HG03432 (cell line): ENCODE measurements at regions not wholly inside any gene's neighbourhood (a gene's known extent, or its start where the extent isn't known, plus 50 kb on each side); places are given as distances from the start of the nearest gene placed in this dataset.

Experiments
- ATAC-seq: cut with Tn5 transposase; IDR thresholded peaks from one replicate; pipeline ENCODE4 v1.9.1; 2021; ENCODE audit warnings: mild to moderate bottlenecking, moderate library complexity; ENCODE audit not compliant: unreplicated experiment

DNA sequence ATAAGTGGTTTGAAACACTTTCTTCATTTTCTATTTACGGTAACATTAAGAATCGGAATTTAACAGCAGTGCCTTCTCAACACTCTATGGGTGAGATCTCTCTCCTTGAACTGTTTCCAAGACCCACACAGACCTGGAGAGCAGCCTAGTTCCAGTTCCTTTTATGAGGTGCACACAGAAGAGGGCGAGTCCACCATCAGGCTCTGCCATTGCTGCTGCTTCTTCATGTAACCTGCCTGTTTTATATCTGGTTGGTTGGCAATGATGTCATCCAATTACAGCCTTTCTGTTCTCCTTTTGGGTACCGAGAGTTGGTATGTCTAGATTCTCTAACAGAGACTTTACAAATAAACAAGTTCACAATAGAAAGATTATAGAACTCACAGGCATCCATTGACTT, 225.7 kb downstream of the UTP18 start:
- ATAC-seq = no peak

DNA sequence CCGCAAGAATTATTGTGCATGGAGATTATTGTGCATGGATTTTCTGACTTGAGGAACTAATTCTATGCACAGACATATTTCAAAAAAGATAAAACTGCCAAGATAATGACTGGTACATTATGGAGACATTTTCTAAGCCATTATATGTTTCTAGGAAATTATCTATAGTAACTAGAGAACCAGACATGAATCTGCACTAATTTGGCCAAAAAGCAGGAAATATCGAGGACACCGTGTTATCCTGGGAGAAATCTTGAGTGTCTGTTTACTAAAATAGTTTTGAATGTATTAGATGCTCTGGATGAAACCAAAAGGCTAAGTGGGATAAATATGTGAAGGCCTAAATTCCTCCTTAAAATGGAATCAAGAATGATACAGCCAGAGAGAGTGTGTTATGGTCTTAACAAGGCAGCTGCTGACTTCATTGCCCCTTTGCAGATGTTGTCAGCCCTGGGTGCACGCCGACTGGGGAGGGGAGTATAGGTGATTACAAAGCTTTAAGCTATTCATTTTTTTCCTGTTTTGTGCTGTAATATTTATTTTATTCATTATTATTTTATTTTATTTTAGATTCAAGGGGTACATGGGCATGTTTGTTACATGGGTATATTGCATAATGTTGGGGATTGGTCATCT, 226.7 kb downstream of the UTP18 start:
- ATAC-seq = no peak

DNA sequence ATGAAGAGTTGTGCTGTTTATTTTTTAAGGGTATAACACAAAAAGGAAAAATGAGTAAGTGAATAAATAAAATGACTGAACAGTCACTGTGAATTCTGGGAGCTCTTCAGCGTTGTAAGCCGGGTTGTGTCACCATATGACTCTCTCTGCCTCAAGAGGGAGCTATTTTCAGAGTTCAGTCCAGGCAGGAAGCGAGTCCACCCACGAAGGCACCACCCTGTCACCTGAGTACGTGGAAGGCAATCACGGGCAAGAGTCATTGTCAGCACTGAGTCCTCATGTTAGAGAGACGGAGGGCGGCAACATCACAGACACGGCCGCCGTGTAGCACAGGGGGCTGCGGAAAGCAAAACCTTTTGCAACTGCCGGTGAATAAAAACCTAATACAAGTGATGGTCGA, 227.6 kb downstream of the UTP18 start:
- ATAC-seq = no peak

DNA sequence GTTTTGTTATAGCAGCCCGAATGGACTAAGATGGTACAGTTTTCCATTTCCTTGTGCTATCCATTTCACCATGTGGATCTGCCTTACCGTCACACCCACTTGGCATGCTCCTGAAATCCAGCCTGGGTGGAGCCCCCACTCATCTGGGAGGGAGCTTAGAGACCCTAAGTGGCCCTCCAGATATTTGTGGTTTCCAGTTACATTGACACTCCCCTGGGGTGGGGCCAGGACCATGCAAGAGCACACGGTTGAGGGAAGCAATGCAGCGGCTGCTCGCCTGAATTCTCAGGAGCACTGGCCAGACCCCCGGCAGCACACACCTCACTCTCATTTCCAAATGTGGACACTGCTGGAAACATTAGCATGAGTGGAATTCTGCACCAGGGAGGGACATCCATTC, 231.1 kb downstream of the UTP18 start:
- no peak for ATAC-seq

DNA sequence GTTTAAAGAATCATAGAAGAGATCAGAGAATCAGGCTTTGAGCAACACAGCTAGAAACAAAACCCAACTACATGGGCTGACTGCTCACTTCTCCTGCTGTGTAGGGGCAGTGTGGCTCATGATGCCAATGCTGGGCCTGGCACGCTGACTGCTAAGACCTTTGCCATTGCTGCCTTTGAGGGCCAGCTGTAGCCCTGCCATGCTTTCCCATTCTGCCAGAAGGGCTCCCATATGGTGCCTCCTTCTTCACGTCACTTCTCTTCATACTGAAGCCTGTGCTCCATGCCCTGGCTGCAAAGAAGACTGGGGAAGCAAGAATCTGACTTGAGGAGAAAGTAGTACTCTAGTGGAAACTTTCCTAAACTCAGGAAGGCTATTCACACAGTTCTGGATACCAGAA, 232.9 kb downstream of the UTP18 start:
- ATAC-seq = no peak

DNA sequence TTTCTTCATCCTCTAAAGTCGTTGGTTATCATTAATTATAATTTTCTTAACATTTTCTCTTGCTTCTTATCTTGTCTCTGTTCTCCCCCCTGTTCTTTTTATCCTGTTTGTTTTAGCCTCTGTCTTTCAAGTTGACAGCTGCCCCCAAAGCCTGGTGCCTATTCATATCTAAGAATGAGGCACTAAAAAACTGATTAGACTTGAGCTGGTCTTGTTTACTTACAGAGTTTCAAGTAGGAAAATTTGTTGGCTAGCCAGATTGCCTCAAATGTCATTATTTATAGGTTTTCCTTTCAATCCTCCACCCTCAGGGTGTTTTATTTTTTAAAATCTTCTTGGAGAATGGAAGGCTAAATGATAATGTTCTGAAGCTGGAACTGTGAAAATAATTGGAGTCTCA, 236.0 kb downstream of the UTP18 start:
- no peak for ATAC-seq

DNA sequence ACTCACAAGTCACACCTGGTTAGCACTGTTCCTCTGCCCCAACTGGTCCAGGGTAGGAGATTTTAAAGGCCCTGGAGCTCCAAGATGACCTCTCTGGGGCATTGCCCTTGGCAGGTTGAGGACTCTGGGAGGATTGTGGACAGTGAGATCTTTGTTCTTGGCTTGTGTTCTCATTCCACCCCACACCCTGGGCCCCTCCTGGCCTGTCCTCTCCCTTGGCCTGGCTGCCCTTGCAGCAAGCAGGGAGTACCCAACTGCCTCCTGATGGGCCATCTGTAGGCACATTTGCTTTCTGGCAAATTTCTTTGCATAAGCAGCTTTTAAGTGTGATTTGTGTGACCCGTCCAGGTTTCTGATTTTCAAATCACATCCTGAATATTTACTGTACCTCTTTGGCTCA, 239.6 kb downstream of the UTP18 start:
- no peak for ATAC-seq

DNA sequence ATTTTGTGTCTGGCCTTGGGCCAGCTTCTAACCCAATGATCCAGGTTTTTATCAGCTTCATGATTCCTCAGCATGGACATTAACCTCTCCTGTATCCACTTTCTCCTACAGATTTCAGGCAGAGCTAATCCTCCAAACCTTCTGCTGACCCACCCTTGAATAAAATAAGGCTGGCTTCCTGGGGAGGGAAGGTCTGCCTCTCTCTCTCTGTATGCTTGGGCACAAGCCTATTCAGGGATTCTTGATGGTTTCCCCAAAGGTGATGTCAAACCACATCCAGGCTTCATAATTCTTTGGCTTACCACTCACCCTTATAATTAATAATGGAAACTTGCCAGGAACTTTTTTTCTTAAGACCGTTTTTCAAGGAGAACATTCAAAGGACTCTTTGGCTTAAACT, 240.1 kb downstream of the UTP18 start:
- ATAC-seq = no peak

DNA sequence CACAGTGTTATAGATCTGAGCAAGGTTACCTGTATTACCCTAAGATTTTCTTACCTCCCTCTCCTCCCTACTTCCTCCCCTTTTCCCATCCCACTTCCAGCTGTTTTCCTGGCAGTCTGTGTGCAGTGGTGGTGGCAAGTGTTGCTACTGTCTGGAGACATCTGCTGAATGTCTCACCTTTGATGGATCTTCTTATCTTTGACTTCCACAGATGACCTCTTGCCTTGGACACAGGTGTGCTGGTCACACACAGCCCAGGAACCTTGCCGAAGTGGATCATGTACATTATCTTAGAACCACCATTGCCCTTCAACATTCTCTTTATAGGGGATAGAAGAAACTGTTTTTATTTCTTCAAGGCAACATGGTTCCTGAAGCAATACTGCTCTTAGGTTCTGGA, 245.1 kb downstream of the UTP18 start:
- no peak for ATAC-seq

DNA sequence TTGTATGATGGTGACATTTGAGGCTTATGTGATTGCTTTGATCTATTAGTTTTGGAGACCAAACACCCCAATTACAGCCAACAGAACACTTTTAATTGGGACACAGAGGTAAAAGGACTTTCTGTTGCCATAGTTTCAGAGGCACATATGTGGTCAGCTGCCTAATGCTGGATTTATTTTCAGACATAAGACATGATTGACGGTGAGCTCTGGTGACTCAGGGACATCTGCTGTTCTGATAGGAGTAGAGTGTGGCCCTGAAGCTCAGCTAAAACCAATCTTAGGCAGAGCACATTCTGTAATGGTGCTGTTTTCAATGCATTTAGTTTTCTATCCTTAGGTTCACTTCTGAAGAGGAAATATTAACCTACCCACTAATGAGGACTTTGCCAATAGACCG, 247.1 kb downstream of the UTP18 start:
- ATAC-seq = no peak

DNA sequence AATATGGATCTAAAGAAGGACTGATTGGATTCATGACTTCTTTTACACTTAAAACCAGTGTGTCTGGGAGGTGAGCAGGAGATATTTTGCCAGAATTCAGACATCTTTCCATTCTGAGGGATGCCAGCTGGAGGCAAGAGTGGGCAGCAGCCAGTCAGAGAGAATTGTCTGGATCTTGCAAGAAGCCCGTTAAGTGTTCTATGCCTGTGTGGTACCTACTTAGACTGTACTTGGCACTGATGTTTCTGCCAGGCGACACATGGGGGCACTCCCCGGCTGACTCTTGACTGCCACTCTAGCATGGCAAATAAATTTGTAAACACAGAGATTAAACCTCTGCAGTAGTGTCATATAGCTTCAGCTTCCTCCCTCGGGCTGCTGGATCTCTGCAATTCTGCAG, 247.7 kb downstream of the UTP18 start:
- no peak for ATAC-seq

DNA sequence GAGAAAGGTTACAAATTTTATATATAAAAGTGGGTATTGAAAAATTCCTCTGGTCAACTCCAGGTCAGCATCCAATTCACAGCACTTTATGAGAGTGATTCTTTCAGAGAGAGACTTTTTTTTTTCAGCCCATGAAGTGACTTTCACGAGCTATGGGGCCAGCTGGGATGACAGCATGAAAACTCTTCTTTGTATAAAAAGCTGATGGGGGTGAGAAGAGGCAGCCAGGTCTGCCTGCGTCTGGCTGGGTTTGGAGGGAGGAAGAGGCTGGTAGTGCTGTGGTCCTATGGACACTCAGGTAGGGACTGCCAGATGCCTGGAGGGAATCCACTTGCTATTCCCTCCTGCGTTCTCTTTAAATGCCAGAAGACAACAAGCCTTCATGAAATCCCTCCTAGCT, 250.6 kb downstream of the UTP18 start:
- no peak for ATAC-seq

DNA sequence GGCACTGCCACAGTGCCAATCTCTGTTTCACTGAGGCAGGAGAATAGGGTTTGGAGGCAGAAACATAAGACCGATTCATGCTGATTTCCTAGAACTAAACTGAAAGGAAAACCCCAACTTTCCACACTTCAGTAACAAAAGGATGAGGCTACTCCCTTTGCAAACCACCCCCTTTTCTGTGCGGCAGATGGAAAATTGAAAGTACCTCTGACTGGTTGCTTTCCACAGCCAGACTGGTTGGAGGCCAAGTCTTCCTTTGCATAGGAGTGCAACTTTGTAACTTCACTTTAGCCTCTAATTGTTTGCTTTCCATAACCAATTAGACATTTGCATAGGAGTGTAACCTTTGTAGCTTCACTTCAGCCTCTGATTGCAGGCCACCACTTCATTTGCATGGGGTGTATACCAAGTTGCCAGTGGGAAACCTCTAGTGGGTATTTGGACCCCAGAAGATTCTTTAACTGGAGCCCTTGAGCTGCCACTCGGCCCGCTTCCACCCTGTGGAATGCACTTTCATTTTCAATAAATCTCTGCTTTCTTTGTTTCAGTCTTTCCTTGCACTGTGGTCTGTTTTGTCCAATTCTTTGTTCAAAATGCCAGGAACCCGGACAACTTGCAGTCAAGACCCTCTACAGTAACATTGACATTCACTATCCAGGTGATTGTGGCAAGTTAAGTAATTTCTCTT, 252.0 kb downstream of the UTP18 start:
- ATAC-seq = no peak

DNA sequence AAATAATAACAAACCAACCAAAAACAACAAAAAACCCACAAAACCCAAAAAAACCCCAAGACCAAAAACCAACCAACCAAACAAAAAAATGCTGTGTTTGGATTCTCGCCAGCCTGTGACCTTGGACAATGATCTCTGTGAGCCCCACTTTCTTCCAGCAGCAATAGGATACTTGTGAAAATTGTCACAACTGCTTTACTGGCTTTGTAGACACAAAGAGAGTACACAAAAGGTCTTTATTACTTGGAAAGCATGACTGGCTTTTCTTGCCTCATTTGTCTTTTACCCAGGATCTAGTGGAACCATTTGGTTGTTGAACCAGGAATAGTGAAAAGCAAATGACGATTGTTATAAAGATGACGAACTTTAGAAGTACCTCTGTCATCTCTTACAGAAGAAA, 256.6 kb downstream of the UTP18 start:
- no peak for ATAC-seq

DNA sequence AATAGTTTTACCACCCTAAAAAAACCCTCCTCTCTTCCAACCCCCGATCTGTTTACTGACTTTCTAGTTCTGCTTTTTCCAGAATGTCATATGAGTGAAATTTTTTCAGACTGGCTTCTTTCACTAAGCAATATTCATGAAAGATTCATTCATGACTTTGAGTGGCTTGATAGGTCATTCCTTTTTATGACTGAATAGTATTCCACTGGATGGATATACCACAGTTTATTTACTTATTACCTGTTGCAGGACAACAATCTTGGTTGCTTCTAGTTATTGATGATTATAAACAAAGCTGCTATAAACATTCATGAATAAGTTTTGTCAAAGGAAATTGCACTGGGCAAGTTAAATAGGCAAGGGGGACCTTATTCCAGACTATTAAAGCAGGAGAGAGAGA, 264.2 kb downstream of the UTP18 start:
- no peak for ATAC-seq

DNA sequence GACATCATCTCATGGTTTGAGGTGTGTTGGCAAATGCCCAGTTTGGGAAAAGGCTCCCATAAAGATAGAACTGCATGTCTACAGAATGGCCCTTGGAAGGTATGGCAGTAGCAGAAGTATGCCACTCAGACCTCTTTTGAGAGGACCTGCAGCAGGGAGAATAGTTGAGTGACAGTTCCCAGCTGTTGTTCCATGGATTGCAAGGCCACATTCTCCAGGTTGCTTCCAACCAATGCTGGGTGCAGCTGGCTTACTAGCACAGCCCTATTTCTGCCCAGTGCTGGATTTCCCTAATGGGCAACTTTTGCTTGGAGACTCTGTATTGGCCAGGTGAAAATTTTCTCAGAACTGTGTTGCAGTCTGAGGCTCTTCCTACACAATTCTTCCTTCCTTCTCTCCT, 266.2 kb downstream of the UTP18 start:
- no peak for ATAC-seq

DNA sequence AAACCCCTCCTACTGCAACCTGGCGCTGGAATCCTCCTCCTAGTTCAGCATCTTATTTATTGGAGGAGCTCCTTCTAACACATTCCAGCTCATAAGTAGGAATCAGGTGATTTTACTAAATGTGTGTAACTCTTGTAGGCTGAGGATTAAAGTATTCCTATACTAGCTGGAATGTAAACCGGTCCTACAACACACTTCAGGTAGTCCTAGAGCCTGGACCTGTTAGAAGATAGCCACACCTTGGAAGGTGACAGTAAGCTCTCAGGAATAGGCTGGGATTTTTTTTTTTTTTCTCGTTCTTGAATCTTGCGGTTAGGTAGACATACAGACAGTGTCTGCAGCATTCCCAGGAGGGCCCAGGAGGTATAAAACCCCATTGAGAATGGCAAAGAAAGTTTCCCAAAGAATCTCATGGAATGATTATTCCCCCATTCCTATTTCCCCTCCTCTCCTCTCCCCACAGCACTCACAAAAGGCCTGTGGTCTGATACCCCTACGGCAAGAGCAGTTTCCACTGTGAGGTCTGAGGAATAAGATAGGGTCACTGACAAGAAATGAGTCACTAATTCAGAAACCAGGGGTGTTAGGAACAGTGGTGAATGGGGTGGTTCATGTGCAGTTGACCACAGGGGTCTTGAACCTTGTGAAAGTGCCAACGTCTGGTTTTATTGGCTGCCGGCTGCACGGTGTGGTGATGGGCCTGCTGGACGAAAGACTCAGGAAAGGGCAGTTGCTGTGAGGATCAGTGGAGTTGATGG, 267.1 kb downstream of the UTP18 start:
- ATAC-seq = no peak

DNA sequence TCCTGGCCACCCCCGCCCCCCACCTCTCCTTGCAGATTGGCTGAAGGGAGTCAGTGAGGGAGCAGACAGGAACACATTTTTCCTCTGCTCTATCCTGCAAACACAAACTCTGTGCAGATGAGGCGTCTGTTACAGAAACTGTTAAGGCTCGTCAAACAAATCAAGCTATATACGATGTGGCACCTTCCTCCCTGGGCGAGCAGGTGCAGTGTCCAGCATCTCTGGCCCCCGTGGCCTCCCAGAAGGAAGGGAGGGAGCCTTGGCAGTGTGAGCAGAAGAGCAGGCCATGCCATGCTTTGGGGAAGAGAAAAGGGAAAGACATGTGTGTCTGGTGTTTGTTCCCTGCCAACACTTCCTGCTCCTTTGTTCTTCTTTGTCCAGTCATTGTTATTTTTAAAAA, 267.8 kb downstream of the UTP18 start:
- ATAC-seq = no peak

DNA sequence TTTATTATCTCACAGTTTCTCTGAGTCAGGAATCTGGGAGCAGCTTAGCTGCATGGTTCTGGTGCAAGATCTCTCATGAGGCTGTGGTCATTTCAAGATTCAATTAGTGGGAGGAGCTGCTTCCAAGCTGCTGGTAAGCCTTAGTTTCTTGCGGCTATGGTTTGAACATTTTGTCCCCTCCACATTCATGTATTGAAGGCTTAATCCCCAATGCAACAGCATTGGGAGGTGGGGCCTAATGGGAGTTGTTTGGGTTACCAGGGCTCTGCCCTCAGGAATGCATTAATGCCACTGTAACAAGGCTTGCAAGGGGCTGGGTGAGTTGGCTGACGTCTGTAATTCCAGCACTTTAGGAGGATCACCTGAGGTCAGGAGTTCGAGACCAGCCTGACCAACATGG, 272.9 kb downstream of the UTP18 start:
- ATAC-seq = no peak

DNA sequence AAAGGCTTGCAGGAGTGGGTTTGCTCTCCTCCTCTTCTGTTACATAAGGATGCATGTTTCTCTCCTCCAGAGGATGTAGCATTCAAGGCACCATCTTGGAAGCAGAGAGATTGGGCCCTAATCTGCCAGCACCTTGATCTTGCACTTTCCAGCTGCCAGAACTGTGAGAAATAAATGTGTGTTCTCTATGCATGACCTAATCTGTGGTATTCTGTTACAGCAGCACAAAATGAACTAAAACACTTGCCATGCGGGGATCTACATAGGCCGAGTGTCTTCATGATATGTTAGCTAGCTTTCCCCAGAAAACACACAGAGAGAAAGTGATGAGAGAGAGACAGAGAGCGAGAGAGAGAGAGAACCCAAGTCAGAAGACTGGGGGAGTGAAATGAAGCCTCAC, 273.5 kb downstream of the UTP18 start:
- no peak for ATAC-seq

DNA sequence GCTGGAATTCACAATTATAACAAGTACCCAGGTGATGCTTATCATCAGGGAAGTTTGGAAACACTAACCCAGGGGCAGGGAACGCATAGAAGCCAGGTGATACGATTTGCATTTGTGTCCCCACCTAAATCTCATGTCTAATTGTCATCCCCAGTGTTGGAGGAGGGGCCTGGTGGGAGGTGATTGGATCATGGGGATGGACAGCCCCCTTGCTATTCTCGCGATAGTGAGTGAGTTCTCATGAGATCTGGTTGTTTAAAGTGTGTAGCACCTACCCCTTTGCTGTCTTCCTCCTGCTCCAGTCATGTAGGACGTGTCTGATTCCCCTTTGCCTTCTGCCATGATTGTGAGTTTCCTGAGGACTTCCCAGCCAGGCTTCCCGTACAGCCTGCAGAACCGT, 276.3 kb downstream of the UTP18 start:
- ATAC-seq = no peak

DNA sequence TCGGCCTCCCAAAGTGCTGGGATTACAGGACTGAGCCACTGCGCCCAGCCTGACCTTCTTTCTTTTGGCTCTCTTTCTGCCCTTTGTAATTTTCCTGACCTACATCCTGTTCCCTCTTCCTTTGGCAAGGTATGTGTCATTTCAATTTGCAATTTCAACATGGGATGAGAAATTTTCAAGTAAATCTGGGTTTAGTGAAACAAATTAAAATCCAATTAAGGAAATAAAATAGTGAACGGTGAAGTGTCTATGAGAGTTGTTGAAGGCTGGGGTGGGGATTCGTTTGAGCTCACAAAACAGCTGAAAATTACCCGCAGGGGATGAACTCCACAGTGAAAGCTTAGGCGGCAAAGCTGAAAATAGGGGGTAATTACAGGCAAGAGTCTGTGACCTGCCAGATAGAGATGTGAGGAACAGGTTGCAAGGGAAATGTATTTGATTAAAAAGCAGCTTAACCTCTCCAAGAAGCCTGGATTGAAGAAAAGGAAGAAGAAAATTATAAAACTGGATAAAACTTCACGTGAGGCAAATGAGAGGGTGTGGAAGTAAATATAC, 277.7 kb downstream of the UTP18 start:
- no peak for ATAC-seq
